ENCODE measurements at regions not wholly inside any gene's neighbourhood (a gene's known extent, or its start where the extent isn't known, plus 50 kb on each side); places are given as distances from the start of the nearest gene placed in this dataset.

DNA sequence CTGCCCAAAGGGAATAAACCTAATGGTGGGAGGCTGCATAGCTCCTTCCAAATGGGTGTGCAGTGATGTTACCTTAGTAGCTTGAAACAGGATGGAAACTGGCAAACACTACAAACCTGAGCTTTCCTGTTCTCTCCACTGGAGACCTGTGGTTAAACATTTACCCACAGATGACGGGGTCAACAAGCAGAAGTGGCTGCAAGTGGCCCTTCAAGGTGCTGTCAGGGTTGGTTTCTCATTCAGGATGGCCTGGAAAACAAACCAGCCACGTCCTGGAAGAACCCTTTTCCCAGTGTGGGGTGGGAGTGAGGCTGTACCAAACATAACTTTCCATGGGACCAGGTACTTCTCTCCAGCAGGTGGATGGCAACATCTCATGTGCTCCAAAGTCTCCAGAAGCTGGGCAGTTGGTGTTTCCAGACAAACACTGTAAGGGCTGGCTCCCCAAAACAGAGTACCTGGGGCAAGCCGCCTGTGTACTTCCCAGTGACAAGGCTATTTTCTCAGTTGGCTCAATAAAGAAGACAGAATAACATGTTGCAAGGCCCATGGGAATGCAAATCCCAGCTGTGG lies 67.5 kb downstream of the DNAJB9 start:
- H3K4me3 ChIP-seq (ENCODE audit: low read depth, low read length): no peak overlapping the region
- no peaks in the 10 kb centered on the region for H3K27me3 ChIP-seq (ENCODE audit: control insufficient read depth, insufficient read depth, low read length)
- H3K36me3 ChIP-seq (ENCODE audit: control insufficient read depth, insufficient read depth, low read length): no peaks in the 10 kb centered on the region
- TF ChIP-seq, protein P1, sequence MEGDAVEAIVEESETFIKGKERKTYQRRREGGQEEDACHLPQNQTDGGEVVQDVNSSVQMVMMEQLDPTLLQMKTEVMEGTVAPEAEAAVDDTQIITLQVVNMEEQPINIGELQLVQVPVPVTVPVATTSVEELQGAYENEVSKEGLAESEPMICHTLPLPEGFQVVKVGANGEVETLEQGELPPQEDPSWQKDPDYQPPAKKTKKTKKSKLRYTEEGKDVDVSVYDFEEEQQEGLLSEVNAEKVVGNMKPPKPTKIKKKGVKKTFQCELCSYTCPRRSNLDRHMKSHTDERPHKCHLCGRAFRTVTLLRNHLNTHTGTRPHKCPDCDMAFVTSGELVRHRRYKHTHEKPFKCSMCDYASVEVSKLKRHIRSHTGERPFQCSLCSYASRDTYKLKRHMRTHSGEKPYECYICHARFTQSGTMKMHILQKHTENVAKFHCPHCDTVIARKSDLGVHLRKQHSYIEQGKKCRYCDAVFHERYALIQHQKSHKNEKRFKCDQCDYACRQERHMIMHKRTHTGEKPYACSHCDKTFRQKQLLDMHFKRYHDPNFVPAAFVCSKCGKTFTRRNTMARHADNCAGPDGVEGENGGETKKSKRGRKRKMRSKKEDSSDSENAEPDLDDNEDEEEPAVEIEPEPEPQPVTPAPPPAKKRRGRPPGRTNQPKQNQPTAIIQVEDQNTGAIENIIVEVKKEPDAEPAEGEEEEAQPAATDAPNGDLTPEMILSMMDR (IDR thresholded peaks at IDR 0.05; ENCODE audit: insufficient read depth, low read length, poor library complexity, severe bottlenecking): no peak
- no peak for DNase-seq (ENCODE audit: low read depth)

DNA sequence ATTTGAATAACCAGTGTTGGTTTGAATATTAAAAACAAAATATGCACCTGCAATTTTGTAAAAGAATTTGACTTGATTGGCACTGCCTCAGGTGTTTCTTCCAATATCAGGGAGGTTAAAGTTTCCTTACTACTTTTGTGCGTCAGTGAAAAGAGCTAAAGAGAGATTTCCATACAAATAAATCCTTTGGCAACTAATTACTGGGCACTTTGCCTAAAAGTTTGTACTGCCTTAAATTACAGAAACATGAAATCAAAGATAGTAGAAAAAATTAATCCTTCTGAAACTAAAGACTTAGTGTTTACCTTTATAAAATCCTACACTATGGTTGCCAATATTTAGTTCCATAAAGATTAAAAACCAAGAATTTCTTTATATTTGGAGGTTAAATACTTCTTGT lies 72.5 kb downstream of the DNAJB9 start:
- H3K4me3 ChIP-seq (ENCODE audit: low read depth, low read length): no peak overlapping the region
- no peak for DNase-seq (ENCODE audit: low read depth)

DNA sequence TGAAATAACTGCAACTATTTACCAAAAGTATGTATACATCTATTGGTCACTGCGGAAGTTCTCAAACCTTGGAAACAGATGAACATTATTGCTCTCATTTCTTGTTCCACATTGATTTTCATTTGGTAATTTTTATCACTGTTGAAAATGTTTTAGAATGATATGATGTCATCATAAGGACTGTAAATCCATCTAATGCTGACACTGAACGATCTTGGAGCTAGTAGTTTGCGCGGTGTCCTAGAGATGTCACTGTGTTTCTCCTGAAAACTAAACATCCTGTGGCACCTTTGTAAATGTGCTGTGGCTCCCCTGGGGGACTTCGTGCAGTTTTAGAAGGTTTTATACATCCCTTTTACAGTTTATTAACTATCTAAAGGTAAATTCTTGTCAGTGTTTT lies 73.5 kb downstream of the DNAJB9 start:
- no peak overlapping the region for H3K4me3 ChIP-seq (ENCODE audit: low read depth, low read length)
- H3K27me3 ChIP-seq (ENCODE audit: control insufficient read depth, insufficient read depth, low read length): no peaks in the 10 kb centered on the region
- TF ChIP-seq, protein P1 (IDR thresholded peaks at IDR 0.05; ENCODE audit: insufficient read depth, low read length, poor library complexity, severe bottlenecking): no peak
- DNase-seq (ENCODE audit: low read depth): no peak
- no peaks in the 10 kb centered on the region for H3K36me3 ChIP-seq (ENCODE audit: control insufficient read depth, insufficient read depth, low read length)

More for the DNA sequence above, 72.5 kb downstream of the DNAJB9 start:
- TF ChIP-seq, protein P1 (IDR thresholded peaks at IDR 0.05; ENCODE audit: insufficient read depth, low read length, poor library complexity, severe bottlenecking): no peak
- no peaks in the 10 kb centered on the region for H3K36me3 ChIP-seq (ENCODE audit: control insufficient read depth, insufficient read depth, low read length)
- no peaks in the 10 kb centered on the region for H3K27me3 ChIP-seq (ENCODE audit: control insufficient read depth, insufficient read depth, low read length)

DNA sequence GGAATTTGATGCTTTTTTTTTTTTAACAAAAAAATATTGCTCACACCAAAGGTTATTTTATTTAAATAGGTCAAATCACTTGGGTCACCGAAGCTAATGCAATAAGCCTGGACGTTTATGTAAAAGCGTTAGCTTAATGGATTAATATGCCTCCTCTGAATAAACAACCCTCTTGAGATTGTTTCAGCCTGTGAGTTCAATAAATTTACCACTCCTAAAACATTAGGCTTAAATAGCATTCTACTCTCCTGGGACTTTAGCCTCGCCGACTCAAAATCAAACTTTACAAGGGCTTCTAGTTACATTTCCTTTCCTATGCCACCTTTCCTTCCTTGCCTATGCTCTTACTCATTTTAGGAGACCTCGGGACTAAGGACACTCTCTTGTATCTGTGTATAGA lies 79.3 kb downstream of the DNAJB9 start:
- no peak for DNase-seq (ENCODE audit: low read depth)
- TF ChIP-seq, protein P1 (IDR thresholded peaks at IDR 0.05; ENCODE audit: insufficient read depth, low read length, poor library complexity, severe bottlenecking): no peak
- no peaks in the 10 kb centered on the region for H3K27me3 ChIP-seq (ENCODE audit: control insufficient read depth, insufficient read depth, low read length)
- no peak overlapping the region for H3K4me3 ChIP-seq (ENCODE audit: low read depth, low read length)
- H3K36me3 ChIP-seq (ENCODE audit: control insufficient read depth, insufficient read depth, low read length): no peaks in the 10 kb centered on the region

DNA sequence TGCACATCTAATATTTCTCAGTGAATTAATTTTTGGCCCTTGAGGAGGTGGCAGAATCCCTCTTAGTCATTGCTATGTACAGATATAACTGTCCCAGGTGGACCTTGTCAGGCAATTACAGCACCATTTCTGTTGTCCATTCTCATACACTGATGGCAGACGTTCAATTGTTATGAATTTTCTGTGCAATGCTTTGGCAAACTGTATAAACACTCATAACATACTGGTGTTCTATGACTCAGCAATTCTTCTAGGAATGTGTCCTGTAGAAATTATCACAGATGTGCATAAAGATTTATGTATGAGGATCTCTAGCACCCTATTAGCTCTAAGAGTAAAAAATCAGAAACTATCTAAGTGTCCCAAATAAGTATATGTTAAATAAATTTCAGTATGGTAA lies 80.8 kb downstream of the DNAJB9 start:
- TF ChIP-seq, protein P1 (IDR thresholded peaks at IDR 0.05; ENCODE audit: insufficient read depth, low read length, poor library complexity, severe bottlenecking): no peak
- DNase-seq (ENCODE audit: low read depth): no peak
- no peaks in the 10 kb centered on the region for H3K27me3 ChIP-seq (ENCODE audit: control insufficient read depth, insufficient read depth, low read length)
- H3K36me3 ChIP-seq (ENCODE audit: control insufficient read depth, insufficient read depth, low read length): no peaks in the 10 kb centered on the region
- no peak overlapping the region for H3K4me3 ChIP-seq (ENCODE audit: low read depth, low read length)

DNA sequence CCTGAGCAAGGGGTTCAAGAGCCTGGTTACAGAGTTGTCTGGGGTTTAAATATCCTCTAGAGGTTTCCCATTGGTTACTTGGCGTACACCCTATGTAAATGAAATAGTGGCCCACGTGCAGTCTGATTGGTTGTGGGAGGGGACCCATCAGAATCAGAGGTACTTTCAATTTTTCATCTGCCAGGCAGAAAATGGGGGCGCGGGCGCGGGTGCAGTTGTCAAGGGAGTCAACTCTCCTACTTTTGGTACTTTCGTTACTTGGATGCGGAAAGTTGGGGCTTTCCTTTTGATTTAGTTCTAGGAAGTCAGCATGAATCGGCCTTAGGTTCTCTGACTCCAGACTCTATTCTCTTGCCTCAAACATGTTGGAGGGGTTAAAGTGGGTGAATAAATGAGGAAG lies 83.2 kb downstream of the DNAJB9 start:
- no peaks in the 10 kb centered on the region for H3K27me3 ChIP-seq (ENCODE audit: control insufficient read depth, insufficient read depth, low read length)
- TF ChIP-seq, protein P1 (IDR thresholded peaks at IDR 0.05; ENCODE audit: insufficient read depth, low read length, poor library complexity, severe bottlenecking): no peak
- H3K4me3 ChIP-seq (ENCODE audit: low read depth, low read length): no peak overlapping the region
- no peak for DNase-seq (ENCODE audit: low read depth)
- no peaks in the 10 kb centered on the region for H3K36me3 ChIP-seq (ENCODE audit: control insufficient read depth, insufficient read depth, low read length)
